H9 (cell line): ENCODE measurements at regions not wholly inside any gene's neighbourhood (a gene's known extent, or its start where the extent isn't known, plus 50 kb on each side); places are given as distances from the start of the nearest gene placed in this dataset.
A peak's percentile ranks its signal among the peaks of the same experiment; 100 is the strongest.

ENCODE experiments used
- DNase-seq: peaks from one replicate; pipeline ENCODE4 v3.0.0-alpha.2; 2017
- H2AFZ ChIP-seq: one replicate; pipeline ENCODE4 v1.6.1; 2013; ENCODE audit warnings: mild to moderate bottlenecking, low read length, control low read depth, moderate library complexity
- H2AK5ac ChIP-seq: 2 replicates; pipeline ENCODE4 v1.6.1; 2013; ENCODE audit warnings: low read length, control low read depth, mixed read lengths; ENCODE audit not compliant: insufficient read length
- H2BK120ac ChIP-seq: one replicate; pipeline ENCODE4 v1.6.1; 2013; ENCODE audit warnings: low read depth, mild to moderate bottlenecking, low read length, control low read depth, inconsistent platforms; ENCODE audit not compliant: poor library complexity, severe bottlenecking
- H2BK12ac ChIP-seq: 2 replicates; pipeline ENCODE4 v1.6.1; 2013; ENCODE audit warnings: low read length, control low read depth, mixed read lengths, low read depth; ENCODE audit not compliant: insufficient read length
- H2BK15ac ChIP-seq: 2 replicates; pipeline ENCODE4 v1.6.1; 2013; ENCODE audit warnings: low read depth, low read length, control low read depth
- H2BK20ac ChIP-seq: one replicate; pipeline ENCODE4 v1.6.1; 2013; ENCODE audit warnings: low read depth, mild to moderate bottlenecking, low read length, control low read depth, inconsistent platforms; ENCODE audit not compliant: poor library complexity, severe bottlenecking
- H2BK5ac ChIP-seq: 2 replicates; pipeline ENCODE4 v1.6.1; 2013; ENCODE audit warnings: low read length, control low read depth, mixed read lengths; ENCODE audit not compliant: insufficient read length
- H3K14ac ChIP-seq: 2 replicates; pipeline ENCODE4 v1.6.1; 2013; ENCODE audit warnings: low read length, control low read depth; ENCODE audit not compliant: insufficient read depth
- H3K18ac ChIP-seq: 2 replicates; pipeline ENCODE4 v1.6.1; 2013; ENCODE audit warnings: low read depth, mild to moderate bottlenecking, mixed read lengths, low read length, control low read depth; ENCODE audit not compliant: insufficient read length
- H3K23ac ChIP-seq: 2 replicates; pipeline ENCODE4 v1.6.1; 2013; ENCODE audit warnings: low read length, control low read depth, mixed read lengths, low read depth; ENCODE audit not compliant: insufficient read length
- H3K23me2 ChIP-seq: 2 replicates; pipeline ENCODE4 v1.6.1; 2013; ENCODE audit warnings: low read depth, mild to moderate bottlenecking, mixed read lengths, low read length, control low read depth; ENCODE audit not compliant: insufficient read length, poor library complexity, severe bottlenecking
- H3K27ac ChIP-seq: 2 replicates; pipeline ENCODE4 v1.5.1; 2013; ENCODE audit warnings: low read length, control low read depth, mixed read lengths, low read depth; ENCODE audit not compliant: insufficient read length
- H3K27me3 ChIP-seq: 2 replicates; pipeline ENCODE4 v1.6.1; 2013; ENCODE audit warnings: low read length, control low read depth, inconsistent platforms; ENCODE audit not compliant: insufficient read depth
- H3K4ac ChIP-seq: 2 replicates; pipeline ENCODE4 v1.6.1; 2013; ENCODE audit warnings: low read depth, mild to moderate bottlenecking, control low read depth, inconsistent platforms, low read length, moderate library complexity
- H3K4me1 ChIP-seq: 2 replicates; pipeline ENCODE4 v1.6.1; 2013; ENCODE audit warnings: low read length, control low read depth, inconsistent platforms; ENCODE audit not compliant: insufficient read depth
- H3K4me2 ChIP-seq: 2 replicates; pipeline ENCODE4 v1.6.1; 2013; ENCODE audit warnings: low read length, control low read depth, mixed read lengths; ENCODE audit not compliant: insufficient read length, insufficient read depth
- H3K56ac ChIP-seq: 2 replicates; pipeline ENCODE4 v1.6.1; 2013; ENCODE audit warnings: low read depth, mild to moderate bottlenecking, mixed read lengths, low read length, control low read depth; ENCODE audit not compliant: insufficient read length
- H3K79me1 ChIP-seq: 2 replicates; pipeline ENCODE4 v1.6.1; 2013; ENCODE audit warnings: low read depth, mild to moderate bottlenecking, moderate library complexity, low read length, control low read depth, inconsistent platforms; ENCODE audit not compliant: insufficient read depth, poor library complexity, severe bottlenecking
- H3K79me2 ChIP-seq: 2 replicates; pipeline ENCODE4 v1.6.1; 2013; ENCODE audit warnings: low read length, control low read depth, inconsistent platforms; ENCODE audit not compliant: insufficient read depth
- H3K9ac ChIP-seq: 2 replicates; pipeline ENCODE4 v1.6.1; 2013; ENCODE audit warnings: low read length, control low read depth, mixed read lengths; ENCODE audit not compliant: insufficient read length; ENCODE audit errors: extremely low read depth
- H3K9me3 ChIP-seq: one replicate; pipeline ENCODE4 v1.6.1; 2013; ENCODE audit warnings: low read depth, low read length, inconsistent platforms; ENCODE audit not compliant: control insufficient read depth
- H3T11ph ChIP-seq: one replicate; pipeline ENCODE4 v1.6.1; 2013; ENCODE audit warnings: mild to moderate bottlenecking, low read length, control low read depth, inconsistent platforms
- H4K20me1 ChIP-seq: one replicate; pipeline ENCODE4 v1.6.1; 2013; ENCODE audit not compliant: control insufficient read depth, insufficient read length, insufficient read depth
- H4K5ac ChIP-seq: 2 replicates; pipeline ENCODE4 v1.6.1; 2013; ENCODE audit warnings: low read depth, mild to moderate bottlenecking, mixed read lengths, low read length, control low read depth; ENCODE audit not compliant: insufficient read length
- H4K8ac ChIP-seq: replicated peaks from 2 replicates; pipeline ENCODE4 v1.6.1; 2013; ENCODE audit warnings: low read length, control low read depth, mixed read lengths, low read depth; ENCODE audit not compliant: insufficient read length
- H4K91ac ChIP-seq: 2 replicates; pipeline ENCODE4 v1.6.1; 2013; ENCODE audit warnings: low read depth, mild to moderate bottlenecking, moderate library complexity, mixed read lengths, low read length, control low read depth; ENCODE audit not compliant: insufficient read length
- H3K27ac Mint-ChIP-seq, 3 experiments: 2 replicates in 2 of 3; 3 replicates in 1 of 3; pipeline ENCODE4 v1.8.0; 2020 to 2021; ENCODE audit warnings: mixed read lengths in 3 of 3, mild to moderate bottlenecking in 1 of 3, moderate library complexity in 1 of 3
- H3K27me3 Mint-ChIP-seq: 2 replicates; pipeline ENCODE4 v1.8.0; 2021; ENCODE audit warnings: low read depth, mild to moderate bottlenecking, moderate library complexity, mixed read lengths
- H3K36me3 Mint-ChIP-seq, 3 experiments: 2 replicates in 2 of 3; 3 replicates in 1 of 3; pipeline ENCODE4 v1.8.0; 2020 to 2021; ENCODE audit warnings: low read depth in 3 of 3, mixed read lengths in 3 of 3; ENCODE audit not compliant: insufficient read depth in 1 of 3
- H3K4me1 Mint-ChIP-seq, 2 experiments: 2 replicates each; pipeline ENCODE4 v1.8.0; 2020; ENCODE audit warnings: mixed read lengths in 2 of 2
- H3K4me3 Mint-ChIP-seq, 2 experiments: 2 replicates in 1 of 2; 3 replicates in 1 of 2; pipeline ENCODE4 v1.8.0; 2020 to 2021; ENCODE audit warnings: mild to moderate bottlenecking in 2 of 2, mixed read lengths in 2 of 2, moderate library complexity in 1 of 2
- H3K9me3 Mint-ChIP-seq, 2 experiments: 2 replicates in 1 of 2; 3 replicates in 1 of 2; pipeline ENCODE4 v1.8.0; 2020; ENCODE audit warnings: mild to moderate bottlenecking in 2 of 2, mixed read lengths in 2 of 2, moderate library complexity in 1 of 2
- CTCF ChIP-seq: fragments of 200-600 bp; sonication (generic); conservative IDR thresholded peaks from 3 replicates; pipeline ENCODE4 v1.8.0; 2021; ENCODE audit warnings: antibody characterized with exemption, mild to moderate bottlenecking
- WGBS: extraction: QIAGEN DNeasy Blood & Tissue Kit; methylation state at CpG from one replicate; pipeline ENCODE4 v1.1.7; 2013; ENCODE audit warnings: missing lambda C conversion rate, low lambda C conversion rate, mixed read lengths; ENCODE audit not compliant: insufficient read length; ENCODE audit errors: extremely low coverage; 5-methylcytosine and 5-hydroxymethylcytosine counted together

- no peaks in the 10 kb centered on the region for H4K20me1 ChIP-seq
- no peak overlapping the region for H3T11ph ChIP-seq
- H3K4me3 Mint-ChIP-seq, result no peak overlapping the region
- H3K27ac Mint-ChIP-seq, result 0 out of 7 replicates have a peak overlapping the region, but pooled peaks of 1 of the 3 experiments have one; percentile 44
- 0 out of 4 replicates have a peak, but pooled peaks cover 0 to 3% of the 10 kb centered on the region in 2 experiments for H3K4me1 Mint-ChIP-seq
- H3K56ac ChIP-seq, result no peak overlapping the region
- no peak overlapping the region for H3K14ac ChIP-seq
- H3K27me3 ChIP-seq, result no peaks in the 10 kb centered on the region
- H3K4me2 ChIP-seq, result no peak overlapping the region
- H3K27me3 Mint-ChIP-seq, result peaks cover 1% of the 10 kb centered on the region; the same call in 1 of the 2 replicates
- H3K4me1 ChIP-seq, result no peaks in the 10 kb centered on the region
- H2AFZ ChIP-seq, result no peak overlapping the region
- no peak overlapping the region for H3K27ac ChIP-seq
- H3K36me3 Mint-ChIP-seq, result no peaks in the 10 kb centered on the region
- H4K8ac ChIP-seq, result no peak overlapping the region
- no peak overlapping the region for H2BK5ac ChIP-seq
- H3K9me3 Mint-ChIP-seq, result no peaks in the 10 kb centered on the region
- no peak overlapping the region for H2AK5ac ChIP-seq
- H3K9ac ChIP-seq, result no peak overlapping the region
- no peak overlapping the region for H2BK15ac ChIP-seq
- no peaks in the 10 kb centered on the region for H3K9me3 ChIP-seq
- H3K79me2 ChIP-seq, result no peaks in the 10 kb centered on the region
- H3K23me2 ChIP-seq, result no peaks in the 10 kb centered on the region
- H3K4ac ChIP-seq, result no peak overlapping the region
- H3K79me1 ChIP-seq, result no peaks in the 10 kb centered on the region
- H3K23ac ChIP-seq, result no peak overlapping the region
- no peak overlapping the region for H4K91ac ChIP-seq
- no peak overlapping the region for H2BK20ac ChIP-seq
- H4K5ac ChIP-seq, result no peak overlapping the region
- no peak for TF ChIP-seq CTCF
- WGBS, result no CpG with 5 or more reads among the region's 3 CpGs
- H2BK120ac ChIP-seq, result no peak overlapping the region
- H3K18ac ChIP-seq, result no peak overlapping the region
- no peak overlapping the region for H2BK12ac ChIP-seq
- no peak for DNase-seq
Observed at GRCh38 chr1:30417701-30418046, 305.7 kb downstream of the MATN1 start.
